Subcutaneous abdominal adipose tissue (tissue), 5 donors: ENCODE measurements at regions not wholly inside any gene's neighbourhood (a gene's known extent, or its start where the extent isn't known, plus 50 kb on each side); places are given as distances from the start of the nearest gene placed in this dataset.

Source experiments
- H3K27ac ChIP-seq: one replicate; pipeline ENCODE4 v1.7.0; 2013; ENCODE audit warnings: low read depth, mild to moderate bottlenecking, inconsistent platforms, low read length, moderate library complexity
- H3K27me3 ChIP-seq, 5 donors: one replicate each; pipeline ENCODE4 v1.7.0; 2013; ENCODE audit warnings: low read length in 5 of 5, inconsistent platforms in 1 of 5; ENCODE audit not compliant: control insufficient read depth in 5 of 5, insufficient read depth in 4 of 5
- H3K36me3 ChIP-seq, 5 donors: one replicate each; pipeline ENCODE4 v1.7.0; 2013; ENCODE audit warnings: low read length in 5 of 5; ENCODE audit not compliant: control insufficient read depth in 5 of 5, insufficient read depth in 5 of 5
- H3K4me1 ChIP-seq, 5 donors: one replicate each; pipeline ENCODE4 v1.7.0; 2013; ENCODE audit warnings: low read length in 5 of 5, mild to moderate bottlenecking in 3 of 5, moderate library complexity in 1 of 5; ENCODE audit not compliant: control insufficient read depth in 5 of 5, insufficient read depth in 5 of 5
- H3K4me3 ChIP-seq, 5 donors: one replicate each; pipeline ENCODE4 v1.7.0; 2013; ENCODE audit warnings: low read length in 5 of 5, low read depth in 1 of 5
- H3K9ac ChIP-seq, 5 donors: one replicate each; pipeline ENCODE4 v1.7.0; 2013; ENCODE audit warnings: low read length in 5 of 5, mild to moderate bottlenecking in 4 of 5, moderate library complexity in 3 of 5
- H3K9me3 ChIP-seq, 5 donors: one replicate each; pipeline ENCODE4 v1.7.0; 2013; ENCODE audit warnings: low read length in 5 of 5; ENCODE audit not compliant: control insufficient read depth in 5 of 5
- donor health status: healthy.
- donor health status: healthy.
- donor health status: healthy.
- donor health status: healthy.
- donor health status: healthy.

DNA sequence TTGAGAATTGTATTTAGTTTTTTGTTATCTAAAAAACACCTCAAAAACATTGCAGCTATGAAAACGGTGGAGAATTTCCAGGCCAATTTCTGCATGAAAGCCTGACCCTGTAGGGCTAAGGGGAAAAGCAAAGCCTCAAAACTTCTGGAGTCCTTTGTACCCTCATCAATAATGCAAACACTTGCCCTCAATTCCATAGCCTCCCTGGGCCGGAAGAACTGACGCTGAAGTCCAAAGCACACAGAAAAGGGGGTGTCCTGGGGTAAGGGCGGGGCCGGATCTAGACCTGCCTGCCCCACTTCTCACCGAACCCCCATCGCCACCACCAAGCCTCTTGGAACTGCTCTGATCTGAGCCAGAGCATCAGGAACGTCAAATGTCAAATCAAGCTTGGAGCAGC, 173.9 kb upstream of the S100G start:
- H3K36me3 ChIP-seq = no peaks in the 10 kb centered on the region
- no peak overlapping the region for H3K9ac ChIP-seq
- no peaks in the 10 kb centered on the region for H3K9me3 ChIP-seq
- H3K27me3 ChIP-seq = peaks cover 0 to 3% (median 0%) of the 10 kb centered on the region in 5 donors
- no peak overlapping the region for H3K27ac ChIP-seq
- H3K4me1 ChIP-seq = no peaks in the 10 kb centered on the region
- no peak overlapping the region for H3K4me3 ChIP-seq

GRCh38 chrX:16476692-16477091, 173.3 kb upstream of the S100G start:
- H3K4me1 ChIP-seq = no peaks in the 10 kb centered on the region
- H3K9me3 ChIP-seq = no peaks in the 10 kb centered on the region
- no peaks in the 10 kb centered on the region for H3K36me3 ChIP-seq
- peaks cover 0 to 3% (median 0%) of the 10 kb centered on the region in 5 donors for H3K27me3 ChIP-seq
- H3K4me3 ChIP-seq = no peak overlapping the region
- H3K27ac ChIP-seq = no peak overlapping the region
- no peak overlapping the region for H3K9ac ChIP-seq

DNA sequence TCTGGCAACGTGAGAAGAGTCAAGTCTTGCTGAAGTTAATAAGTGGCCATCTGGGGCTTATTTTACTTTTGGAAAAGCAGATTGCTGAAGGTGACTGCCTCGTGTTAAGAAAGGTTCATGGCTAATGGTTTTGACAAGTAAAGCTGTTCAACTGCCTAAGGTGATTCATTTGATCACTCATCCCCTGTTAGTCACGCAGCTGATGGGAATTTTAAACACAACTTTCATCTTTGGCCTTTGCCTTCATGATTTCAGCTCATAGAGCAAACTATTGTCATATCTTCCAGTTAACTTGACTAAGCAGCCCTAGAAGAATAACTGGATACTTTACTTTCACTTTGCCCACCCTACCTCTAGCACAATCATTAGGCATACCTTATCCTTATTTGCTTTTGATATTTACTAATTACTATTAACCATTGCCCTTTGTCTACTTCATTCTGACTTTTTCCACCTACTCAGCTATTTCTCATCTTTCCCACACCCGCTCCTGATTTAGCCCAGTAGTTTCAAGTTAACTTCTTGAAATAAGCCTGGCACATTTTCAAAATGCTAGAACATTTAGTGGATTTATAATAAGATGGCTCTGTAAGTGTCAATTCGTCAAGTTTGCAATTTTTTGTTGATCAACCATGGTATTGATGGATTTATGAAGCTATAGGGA, 170.6 kb upstream of the S100G start:
- peaks cover 0 to 3% (median 0%) of the 10 kb centered on the region in 5 donors for H3K27me3 ChIP-seq
- H3K4me1 ChIP-seq = no peaks in the 10 kb centered on the region
- H3K27ac ChIP-seq = no peak overlapping the region
- no peaks in the 10 kb centered on the region for H3K9me3 ChIP-seq
- no peak overlapping the region for H3K9ac ChIP-seq
- H3K36me3 ChIP-seq = no peaks in the 10 kb centered on the region
- no peak overlapping the region for H3K4me3 ChIP-seq

DNA sequence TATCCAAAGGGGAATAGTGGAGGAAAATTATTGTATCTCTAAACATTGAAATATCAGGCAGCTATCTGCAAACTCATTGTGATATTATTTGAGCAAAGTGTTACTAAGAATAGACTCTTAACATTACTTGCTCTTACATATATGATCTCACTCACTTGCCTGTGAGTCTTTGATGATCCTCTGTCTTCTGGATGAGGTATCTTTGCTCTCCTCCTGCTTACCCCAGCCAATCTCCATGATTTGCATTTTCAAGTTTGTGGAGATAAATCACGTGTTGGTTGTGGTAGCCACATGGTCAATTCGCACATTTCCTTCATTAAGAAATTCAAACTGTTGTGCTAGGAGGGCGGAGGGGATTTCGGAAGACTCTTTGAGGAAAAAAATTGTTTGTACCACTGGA, 169.9 kb upstream of the S100G start:
- Histone ChIP-seq H3K27me3 (peaks cover 0 to 3% (median 0%) of the 10 kb centered on the region in 5 donors), H3K27ac (no peak overlapping the region), H3K4me3 (no peak overlapping the region), H3K36me3 (no peaks in the 10 kb centered on the region), H3K4me1 (no peaks in the 10 kb centered on the region), H3K9ac (no peak overlapping the region), H3K9me3 (no peaks in the 10 kb centered on the region)

DNA sequence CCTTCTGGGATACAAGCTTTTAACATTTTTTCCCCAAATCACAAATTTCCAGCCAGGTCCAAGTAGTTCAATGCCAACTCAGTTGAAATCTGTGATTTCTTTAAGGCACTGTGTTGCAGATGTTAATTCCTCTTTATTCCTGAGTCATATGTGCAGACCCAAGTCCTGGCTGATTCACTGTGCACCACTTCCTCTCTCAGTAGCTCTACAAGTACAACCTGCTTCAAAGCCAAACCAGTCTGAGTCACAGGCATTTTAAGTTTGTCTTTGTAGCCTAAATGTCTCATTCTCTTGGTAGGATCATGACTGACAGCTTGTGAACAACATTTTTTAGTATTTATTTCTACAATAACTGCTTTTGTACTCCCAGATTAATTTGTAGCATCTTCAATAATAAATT, 165.6 kb upstream of the S100G start:
- peaks cover 0 to 5% (median 0%) of the 10 kb centered on the region in 5 donors for H3K27me3 ChIP-seq

GRCh38 chrX:16487620-16488385, 162.2 kb upstream of the S100G start:
- H3K9ac ChIP-seq = no peak overlapping the region
- no peaks in the 10 kb centered on the region for H3K36me3 ChIP-seq
- H3K27ac ChIP-seq = no peak overlapping the region
- no peak overlapping the region for H3K4me3 ChIP-seq
- H3K27me3 ChIP-seq = peaks cover 0 to 7% (median 2%) of the 10 kb centered on the region in 5 donors
- H3K9me3 ChIP-seq = no peaks in the 10 kb centered on the region
- H3K4me1 ChIP-seq = no peaks in the 10 kb centered on the region

More for the DNA sequence above, 165.6 kb upstream of the S100G start:
- Histone ChIP-seq H3K36me3 (no peaks in the 10 kb centered on the region), H3K4me1 (no peaks in the 10 kb centered on the region), H3K4me3 (no peak overlapping the region), H3K9me3 (no peaks in the 10 kb centered on the region), H3K27ac (no peak overlapping the region), H3K9ac (no peak overlapping the region)

DNA sequence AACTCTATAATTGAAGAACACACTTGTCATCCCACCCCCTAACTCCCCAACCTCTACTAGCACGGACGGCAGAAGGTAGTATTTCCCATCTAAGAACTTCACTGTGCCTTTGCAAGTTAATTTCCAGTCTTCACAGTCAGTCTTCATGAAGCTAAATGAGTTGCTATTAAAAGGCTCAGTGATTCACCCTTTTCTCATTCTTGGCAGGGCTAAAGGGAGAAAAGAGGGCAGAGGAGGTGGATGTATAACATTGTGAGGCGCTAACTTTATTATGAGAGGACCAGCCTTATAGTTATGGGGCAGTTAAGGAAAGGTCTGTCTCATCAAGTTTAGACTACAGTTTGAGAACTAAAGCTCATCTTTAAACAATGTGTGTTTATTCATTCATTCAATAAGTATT, 161.0 kb upstream of the S100G start:
- Histone ChIP-seq H3K9me3 (no peaks in the 10 kb centered on the region), H3K4me1 (no peaks in the 10 kb centered on the region), H3K4me3 (no peak overlapping the region), H3K27me3 (peaks cover 0 to 7% (median 2%) of the 10 kb centered on the region in 5 donors), H3K9ac (no peak overlapping the region), H3K27ac (no peak overlapping the region), H3K36me3 (no peaks in the 10 kb centered on the region)

DNA sequence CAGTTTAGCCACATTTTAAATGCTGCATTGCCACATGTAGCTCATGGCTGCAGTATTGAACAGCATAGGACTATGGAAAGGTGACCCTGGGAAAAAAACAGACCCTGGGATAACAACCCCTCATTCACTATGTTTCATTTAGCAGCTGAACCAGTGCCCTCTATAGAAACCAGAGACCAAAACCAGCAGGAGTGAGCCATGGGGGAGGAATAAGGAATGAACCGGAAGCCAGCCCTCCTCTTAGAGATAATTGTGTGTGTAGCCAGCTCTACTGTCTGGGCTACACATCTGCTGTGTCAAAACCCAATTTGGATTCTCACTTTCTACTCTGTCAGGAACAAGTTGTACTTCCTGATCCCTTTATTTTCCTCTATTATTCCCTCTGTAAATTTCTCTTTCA, 158.5 kb upstream of the S100G start:
- no peaks in the 10 kb centered on the region for H3K9me3 ChIP-seq
- H3K27ac ChIP-seq = no peak overlapping the region
- H3K27me3 ChIP-seq = peaks cover 0 to 9% (median 4%) of the 10 kb centered on the region in 5 donors
- no peaks in the 10 kb centered on the region for H3K4me1 ChIP-seq
- H3K4me3 ChIP-seq = no peak overlapping the region
- no peaks in the 10 kb centered on the region for H3K36me3 ChIP-seq
- H3K9ac ChIP-seq = no peak overlapping the region

DNA sequence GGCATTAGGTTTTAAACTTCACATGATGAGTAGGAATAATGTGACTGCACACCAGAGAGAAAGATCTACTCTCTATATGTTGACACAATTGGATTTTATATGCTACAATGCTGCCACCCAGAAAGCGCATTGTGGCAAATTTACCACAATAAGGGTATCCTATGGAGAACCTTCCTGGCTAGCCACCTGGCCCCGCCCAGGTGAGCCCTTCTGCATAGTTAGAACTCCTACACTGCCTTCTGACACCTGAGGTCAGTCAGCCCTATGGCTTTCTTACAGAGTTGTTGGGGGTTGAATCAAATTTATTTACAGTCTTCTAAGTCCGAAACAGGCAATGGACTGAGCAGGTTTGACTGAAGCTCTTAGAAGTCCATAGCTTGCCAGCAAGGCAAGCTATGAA, 153.8 kb upstream of the S100G start:
- Histone ChIP-seq H3K36me3 (no peaks in the 10 kb centered on the region), H3K4me1 (no peaks in the 10 kb centered on the region), H3K9ac (no peak overlapping the region), H3K4me3 (no peak overlapping the region), H3K27ac (no peak overlapping the region), H3K27me3 (peaks cover 0 to 7% (median 0%) of the 10 kb centered on the region in 5 donors), H3K9me3 (no peaks in the 10 kb centered on the region)
